ENCODE measurements at regions not wholly inside any gene's neighbourhood (a gene's known extent, or its start where the extent isn't known, plus 50 kb on each side); places are given as distances from the start of the nearest gene placed in this dataset.

DNA sequence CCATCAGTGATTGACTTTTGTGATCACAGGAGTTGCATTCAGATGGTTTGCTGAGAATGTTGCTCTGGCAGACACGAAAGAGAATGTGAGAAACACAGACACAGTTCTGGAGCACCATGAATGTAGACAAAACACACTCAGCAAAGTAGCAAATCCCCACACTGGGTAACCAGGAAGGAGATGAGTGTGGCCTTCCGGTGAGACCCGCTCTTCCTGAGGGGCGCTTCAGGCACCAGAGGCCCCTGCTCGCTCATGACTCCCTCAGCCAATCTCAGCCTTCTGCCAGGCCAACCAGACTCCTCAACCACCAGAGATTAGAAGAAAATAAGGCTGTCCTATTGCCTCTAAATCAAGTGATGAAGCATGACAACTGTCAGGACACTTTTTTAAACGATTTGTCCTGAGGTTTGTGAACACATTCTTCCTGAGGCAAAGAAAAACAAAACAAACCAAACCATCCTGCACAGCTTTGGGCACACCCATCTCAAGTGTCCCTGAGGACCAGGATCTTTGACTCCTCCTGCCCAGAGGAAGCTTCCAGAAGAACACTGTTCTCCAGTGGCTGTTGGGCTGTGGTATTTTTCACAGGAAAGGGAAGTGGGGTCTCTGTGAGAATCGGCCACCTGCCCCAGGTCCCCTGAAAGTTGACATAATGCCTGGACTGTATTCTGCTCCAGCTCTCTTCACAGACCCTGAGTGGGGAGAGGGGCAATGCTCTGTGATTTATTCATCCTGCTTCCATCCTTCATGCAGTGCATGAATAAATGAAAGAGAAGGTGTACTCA is 152.8 kb downstream of the BCL11A start:
- ATAC-seq (ENCODE audit: low FRiP score) (no peak), DNase-seq (no peak)
- WGBS, 2 donors = 77 to 80% methylated on average over 7 of the region's 7 CpGs
- H3K4me3 ChIP-seq (ENCODE audit: low read length in 2 of 2) = no peak overlapping the region
- no peaks in the 10 kb centered on the region for H3K27me3 ChIP-seq (ENCODE audit: control insufficient read depth in 1 of 2, insufficient read depth in 2 of 2, low read length in 1 of 2)
- H3K9me3 ChIP-seq (ENCODE audit: control insufficient read depth, low read length) = no peaks in the 10 kb centered on the region
- no peaks in the 10 kb centered on the region for H3K4me1 ChIP-seq (ENCODE audit: control insufficient read depth in 1 of 2, insufficient read depth in 2 of 2, low read length in 2 of 2)
- no peak overlapping the region for H3K27ac ChIP-seq (ENCODE audit: low read depth in 1 of 2, low read length in 2 of 2)
- intact Hi-C loops (cut with DNase I) = no loop called here
- H3K36me3 ChIP-seq (ENCODE audit: control insufficient read depth in 1 of 2, insufficient read depth in 2 of 2, low read length in 1 of 2) = no peaks in the 10 kb centered on the region

DNA sequence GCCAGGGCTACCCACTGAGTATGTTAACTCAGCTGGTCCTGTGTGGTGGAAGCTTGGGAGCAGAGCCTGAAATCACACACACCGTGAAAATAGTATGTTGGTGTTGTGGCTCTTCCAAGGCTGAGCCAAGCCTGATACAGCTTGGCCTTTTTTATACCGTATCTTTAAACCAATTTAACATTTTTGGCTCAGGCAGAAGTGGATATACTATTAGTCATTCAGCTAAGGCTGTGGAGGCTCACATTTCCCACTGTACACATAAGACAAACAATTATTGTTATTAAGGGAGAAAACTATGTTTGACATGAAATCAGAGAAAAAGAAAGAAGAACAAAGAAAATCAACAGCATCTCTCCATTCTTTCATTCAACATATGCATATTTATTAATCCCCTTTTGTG is 159.0 kb downstream of the BCL11A start:
- WGBS, 2 donors = 4 to 5% methylated on average over 2 of the region's 2 CpGs
- intact Hi-C loops (cut with DNase I) = no loop called here
- no peaks in the 10 kb centered on the region for H3K4me1 ChIP-seq (ENCODE audit: control insufficient read depth in 1 of 2, insufficient read depth in 2 of 2, low read length in 2 of 2)
- no peaks in the 10 kb centered on the region for H3K27me3 ChIP-seq (ENCODE audit: control insufficient read depth in 1 of 2, insufficient read depth in 2 of 2, low read length in 1 of 2)
- H3K36me3 ChIP-seq (ENCODE audit: control insufficient read depth in 1 of 2, insufficient read depth in 2 of 2, low read length in 1 of 2) = no peaks in the 10 kb centered on the region
- no peak overlapping the region for H3K27ac ChIP-seq (ENCODE audit: low read depth in 1 of 2, low read length in 2 of 2)
- H3K9me3 ChIP-seq (ENCODE audit: control insufficient read depth, low read length) = no peaks in the 10 kb centered on the region
- H3K4me3 ChIP-seq (ENCODE audit: low read length in 2 of 2) = no peak overlapping the region
- ATAC-seq (ENCODE audit: low FRiP score) (no peak), DNase-seq (no peak)

DNA sequence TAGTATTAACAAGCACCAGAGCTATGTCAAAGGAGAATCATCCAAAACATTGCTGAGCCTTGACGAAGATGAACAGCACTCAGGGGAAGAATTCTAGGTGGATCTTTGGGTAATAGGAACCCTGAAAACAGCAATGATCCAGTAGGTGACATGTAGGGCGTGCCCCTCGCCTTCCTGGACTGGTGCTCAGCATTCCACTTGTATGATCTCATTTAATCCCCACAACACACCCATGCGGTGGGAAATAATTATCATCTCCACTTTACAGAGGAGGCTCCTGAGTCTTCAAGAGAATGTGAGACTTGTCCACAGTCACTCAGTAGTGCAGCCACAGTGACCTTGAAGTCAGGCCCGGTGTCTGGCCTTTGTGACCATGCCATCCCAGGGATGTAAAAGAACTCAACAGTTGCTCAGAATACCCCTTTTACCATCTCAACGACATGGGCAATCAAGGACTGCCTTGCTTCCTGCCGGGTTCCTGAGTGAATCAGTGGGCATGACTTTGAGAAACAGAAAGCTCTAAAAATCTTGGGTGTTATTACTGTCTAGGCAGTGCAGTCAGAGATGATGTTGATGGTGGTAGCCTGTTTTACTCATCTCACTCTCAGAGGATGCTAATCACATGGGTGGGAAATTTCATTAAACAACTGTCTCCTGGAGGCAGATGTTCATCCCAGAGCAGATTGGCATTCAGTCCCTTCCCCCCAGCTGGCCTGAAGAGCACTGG is 161.6 kb downstream of the BCL11A start:
- no peak for ATAC-seq (ENCODE audit: low FRiP score)
- 92 to 95% methylated on average over 7 of the region's 7 CpGs for WGBS, 2 donors
- intact Hi-C loops (cut with DNase I) = no loop called here

DNA sequence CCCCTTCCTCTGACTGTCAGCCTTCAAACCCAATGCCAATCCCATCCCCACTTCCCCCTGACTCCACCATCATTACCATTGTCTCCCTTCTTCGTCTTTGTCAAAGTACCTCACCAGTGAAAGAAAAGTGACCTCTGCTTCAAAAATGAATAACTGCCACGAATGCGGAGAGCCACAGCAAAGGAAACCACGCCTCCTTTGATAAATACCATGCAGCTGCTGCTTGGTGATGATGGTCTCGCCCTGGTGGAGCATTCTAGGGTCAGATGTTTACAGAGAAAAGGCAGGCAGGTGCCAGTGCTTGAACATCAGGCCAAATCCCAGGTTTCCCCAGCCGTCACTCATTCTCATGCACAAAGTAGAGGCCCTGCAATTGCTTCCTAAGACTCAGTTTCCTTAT is 162.2 kb downstream of the BCL11A start:
- H3K4me3 ChIP-seq (ENCODE audit: low read length in 2 of 2) = no peak overlapping the region
- peaks cover 2% of the 10 kb centered on the region for H3K9me3 ChIP-seq (ENCODE audit: control insufficient read depth, low read length)
- H3K4me1 ChIP-seq (ENCODE audit: control insufficient read depth in 1 of 2, insufficient read depth in 2 of 2, low read length in 2 of 2) = no peaks in the 10 kb centered on the region
- DNase-seq (no peak), ATAC-seq (ENCODE audit: low FRiP score) (no peak)
- H3K36me3 ChIP-seq (ENCODE audit: control insufficient read depth in 1 of 2, insufficient read depth in 2 of 2, low read length in 1 of 2) = no peaks in the 10 kb centered on the region
- intact Hi-C loops (cut with DNase I) = no loop called here
- H3K27ac ChIP-seq (ENCODE audit: low read depth in 1 of 2, low read length in 2 of 2) = no peak overlapping the region
- no peaks in the 10 kb centered on the region for H3K27me3 ChIP-seq (ENCODE audit: control insufficient read depth in 1 of 2, insufficient read depth in 2 of 2, low read length in 1 of 2)
- 93% methylated on average over 6 of the region's 6 CpGs for WGBS, 2 donors

More for the DNA sequence above, 161.6 kb downstream of the BCL11A start:
- H3K9me3 ChIP-seq (ENCODE audit: control insufficient read depth, low read length) = peaks cover 2% of the 10 kb centered on the region
- no peak for DNase-seq
- H3K27me3 ChIP-seq (ENCODE audit: control insufficient read depth in 1 of 2, insufficient read depth in 2 of 2, low read length in 1 of 2) = no peaks in the 10 kb centered on the region
- H3K36me3 ChIP-seq (ENCODE audit: control insufficient read depth in 1 of 2, insufficient read depth in 2 of 2, low read length in 1 of 2) = no peaks in the 10 kb centered on the region
- no peak overlapping the region for H3K4me3 ChIP-seq (ENCODE audit: low read length in 2 of 2)
- H3K27ac ChIP-seq (ENCODE audit: low read depth in 1 of 2, low read length in 2 of 2) = no peak overlapping the region
- H3K4me1 ChIP-seq (ENCODE audit: control insufficient read depth in 1 of 2, insufficient read depth in 2 of 2, low read length in 2 of 2) = no peaks in the 10 kb centered on the region

DNA sequence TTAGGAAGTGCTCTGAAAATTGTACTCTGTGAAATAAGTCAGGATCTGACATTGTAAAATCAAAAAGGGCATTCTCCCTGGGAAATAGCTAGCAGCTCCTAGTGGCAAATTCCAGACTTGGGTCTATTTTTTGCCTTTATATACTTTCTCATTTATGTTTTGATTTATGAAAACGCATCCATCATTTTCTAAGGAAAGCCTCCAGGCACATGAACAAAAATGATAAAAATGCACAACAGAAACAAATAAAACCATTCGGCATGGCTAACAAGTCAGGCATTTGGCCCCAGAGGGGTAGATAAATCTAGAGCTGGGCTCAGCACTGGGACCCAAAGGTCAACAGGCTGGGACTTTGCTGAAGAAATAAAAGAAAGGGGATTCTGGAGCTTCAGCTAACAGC is 167.0 kb downstream of the BCL11A start:
- H3K9me3 ChIP-seq (ENCODE audit: control insufficient read depth, low read length) = peaks cover 2% of the 10 kb centered on the region
- ATAC-seq (ENCODE audit: low FRiP score) (no peak), DNase-seq (no peak)
- H3K4me3 ChIP-seq (ENCODE audit: low read length in 2 of 2) = no peak overlapping the region
- no peaks in the 10 kb centered on the region for H3K4me1 ChIP-seq (ENCODE audit: control insufficient read depth in 1 of 2, insufficient read depth in 2 of 2, low read length in 2 of 2)
- intact Hi-C loops (cut with DNase I) = no loop called here
- no peaks in the 10 kb centered on the region for H3K36me3 ChIP-seq (ENCODE audit: control insufficient read depth in 1 of 2, insufficient read depth in 2 of 2, low read length in 1 of 2)
- 3 to 9% methylated on average over 2 of the region's 2 CpGs for WGBS, 2 donors
- H3K27ac ChIP-seq (ENCODE audit: low read depth in 1 of 2, low read length in 2 of 2) = no peak overlapping the region
- H3K27me3 ChIP-seq (ENCODE audit: control insufficient read depth in 1 of 2, insufficient read depth in 2 of 2, low read length in 1 of 2) = no peaks in the 10 kb centered on the region

DNA sequence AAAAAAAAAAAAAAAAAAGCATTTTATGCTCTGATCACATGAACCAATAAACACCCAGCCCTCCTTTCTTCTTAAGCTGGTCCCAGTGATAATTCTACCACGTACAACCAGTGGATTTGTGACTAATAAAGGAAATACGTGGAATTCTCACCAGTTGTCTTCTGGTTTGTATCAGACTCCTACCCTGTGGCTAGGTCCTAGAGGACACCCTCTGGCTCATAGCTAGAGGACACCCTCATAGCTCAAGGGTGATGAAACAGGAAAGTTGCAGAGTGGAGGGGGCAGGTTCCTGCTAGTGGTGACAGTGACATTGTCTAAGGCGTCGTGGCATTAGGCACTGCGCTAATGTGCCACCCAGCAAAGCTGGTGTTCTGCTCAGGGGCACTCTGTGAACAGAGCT is 167.8 kb downstream of the BCL11A start:
- intact Hi-C loops (cut with DNase I) = no loop called here
- Histone ChIP-seq H3K27ac (ENCODE audit: low read depth in 1 of 2, low read length in 2 of 2) (no peak overlapping the region), H3K27me3 (ENCODE audit: control insufficient read depth in 1 of 2, insufficient read depth in 2 of 2, low read length in 1 of 2) (no peaks in the 10 kb centered on the region), H3K9me3 (ENCODE audit: control insufficient read depth, low read length) (peaks cover 2% of the 10 kb centered on the region), H3K4me3 (ENCODE audit: low read length in 2 of 2) (no peak overlapping the region), H3K4me1 (ENCODE audit: control insufficient read depth in 1 of 2, insufficient read depth in 2 of 2, low read length in 2 of 2) (no peaks in the 10 kb centered on the region), H3K36me3 (ENCODE audit: control insufficient read depth in 1 of 2, insufficient read depth in 2 of 2, low read length in 1 of 2) (no peaks in the 10 kb centered on the region)
- 64 to 72% methylated on average over 5 of the region's 5 CpGs for WGBS, 2 donors
- DNase-seq (no peak), ATAC-seq (ENCODE audit: low FRiP score) (no peak)

DNA sequence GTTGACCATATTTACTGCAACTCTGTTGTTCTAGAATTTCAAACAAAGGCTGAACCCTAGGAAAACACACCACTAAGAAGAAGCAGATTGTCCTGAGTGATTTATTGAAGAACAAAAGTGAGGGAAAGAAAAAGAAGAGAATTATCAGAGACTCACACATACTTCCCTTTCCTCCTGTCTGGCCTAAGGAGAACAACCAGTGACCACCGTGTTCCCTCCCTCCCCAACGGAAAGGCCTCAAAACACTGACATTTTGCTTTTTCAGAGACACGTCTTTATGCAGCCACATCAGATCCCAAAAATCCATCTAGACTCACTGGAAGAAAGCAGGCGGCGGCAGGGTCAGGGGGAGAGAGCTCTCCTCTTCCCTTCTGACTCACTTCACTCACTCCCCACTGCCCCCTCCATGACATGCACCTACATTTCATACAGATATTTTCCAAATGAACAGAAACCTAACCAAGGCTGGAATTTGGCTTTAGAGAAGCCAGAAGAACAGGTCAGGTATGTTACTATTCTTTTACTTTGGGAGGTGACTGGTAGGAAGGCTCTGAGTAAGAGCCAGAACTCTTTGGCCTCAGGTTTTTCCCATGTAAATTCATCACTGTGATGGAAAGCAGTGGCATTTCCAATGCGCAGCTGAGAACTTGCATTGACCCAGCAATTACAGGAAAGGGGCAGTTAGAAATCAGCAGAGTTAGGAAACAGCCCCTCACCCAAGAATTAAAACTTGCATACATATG is 169.9 kb downstream of the BCL11A start:
- intact Hi-C loops (cut with DNase I) = no loop called here
- no peaks in the 10 kb centered on the region for H3K4me1 ChIP-seq (ENCODE audit: control insufficient read depth in 1 of 2, insufficient read depth in 2 of 2, low read length in 2 of 2)
- H3K27ac ChIP-seq (ENCODE audit: low read depth in 1 of 2, low read length in 2 of 2) = no peak overlapping the region
- H3K27me3 ChIP-seq (ENCODE audit: control insufficient read depth in 1 of 2, insufficient read depth in 2 of 2, low read length in 1 of 2) = no peaks in the 10 kb centered on the region
- peaks cover 2% of the 10 kb centered on the region for H3K9me3 ChIP-seq (ENCODE audit: control insufficient read depth, low read length)
- H3K4me3 ChIP-seq (ENCODE audit: low read length in 2 of 2) = no peak overlapping the region
- H3K36me3 ChIP-seq (ENCODE audit: control insufficient read depth in 1 of 2, insufficient read depth in 2 of 2, low read length in 1 of 2) = no peaks in the 10 kb centered on the region
- ATAC-seq (ENCODE audit: low FRiP score) = no peak
- WGBS, 2 donors = 86 to 89% methylated on average over 6 of the region's 6 CpGs
- DNase-seq = no peak

DNA sequence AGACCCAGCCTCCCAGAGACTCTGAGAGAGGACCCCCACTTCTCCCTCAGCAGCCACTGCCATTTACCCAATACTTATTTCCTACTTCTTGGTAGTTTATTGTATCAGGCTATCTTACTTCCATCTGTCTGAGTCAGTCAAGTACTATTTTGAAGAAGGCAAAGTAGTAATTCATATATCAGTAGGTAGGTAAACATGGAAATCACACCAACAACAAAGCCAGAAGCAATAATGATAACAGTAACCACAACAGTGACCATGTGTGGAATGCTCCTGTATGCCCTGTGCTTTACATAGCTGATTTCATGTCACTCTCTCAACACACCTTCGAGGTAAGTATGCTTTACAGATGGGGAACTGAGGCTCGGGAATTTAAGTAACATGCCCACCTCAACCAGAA is 173.0 kb downstream of the BCL11A start:
- ATAC-seq (ENCODE audit: low FRiP score) (no peak), DNase-seq (no peak)
- Histone ChIP-seq H3K4me3 (ENCODE audit: low read length in 2 of 2) (no peak overlapping the region), H3K27me3 (ENCODE audit: control insufficient read depth in 1 of 2, insufficient read depth in 2 of 2, low read length in 1 of 2) (no peaks in the 10 kb centered on the region), H3K36me3 (ENCODE audit: control insufficient read depth in 1 of 2, insufficient read depth in 2 of 2, low read length in 1 of 2) (no peaks in the 10 kb centered on the region), H3K9me3 (ENCODE audit: control insufficient read depth, low read length) (no peaks in the 10 kb centered on the region), H3K4me1 (ENCODE audit: control insufficient read depth in 1 of 2, insufficient read depth in 2 of 2, low read length in 2 of 2) (no peaks in the 10 kb centered on the region), H3K27ac (ENCODE audit: low read depth in 1 of 2, low read length in 2 of 2) (no peak overlapping the region)
- intact Hi-C loops (cut with DNase I) = no loop called here
- 92 to 98% methylated on average over 2 of the region's 2 CpGs for WGBS, 2 donors
